CD14-positive monocyte (primary cell): ENCODE measurements at regions not wholly inside any gene's neighbourhood (a gene's known extent, or its start where the extent isn't known, plus 50 kb on each side); places are given as distances from the start of the nearest gene placed in this dataset.

Source experiments
- DNase-seq, 3 donors: peaks; one replicate each; pipeline ENCODE4 v3.0.0-alpha.2; 2011 to 2022
- H2AFZ ChIP-seq: 2 replicates; pipeline ENCODE4 v1.6.0; 2012; ENCODE audit warnings: mild to moderate bottlenecking, low read depth, low read length, inconsistent platforms; ENCODE audit not compliant: insufficient read depth, poor library complexity, severe bottlenecking
- H3K27ac ChIP-seq, 2 donors: 1 replicate in 1 of 2; 2 replicates in 1 of 2; pipeline ENCODE4 v1.5.1; 2012 to 2013; ENCODE audit warnings: low read length in 2 of 2, control low read depth in 1 of 2, inconsistent platforms in 1 of 2, low read depth in 1 of 2, mild to moderate bottlenecking in 1 of 2
- H3K27me3 ChIP-seq, 2 donors: one replicate each; pipeline versions ENCODE4 v1.6.0 to v1.6.1; 2011 to 2013; ENCODE audit warnings: low read length in 2 of 2; ENCODE audit not compliant: control insufficient read depth in 2 of 2, insufficient read depth in 2 of 2
- H3K36me3 ChIP-seq, 2 donors: replicated peaks in 1 of 2; 1 replicate in 1 of 2; 2 replicates in 1 of 2; pipeline versions ENCODE4 v1.5.1 to v1.6.1; 2012 to 2013; ENCODE audit warnings: low read length in 2 of 2, control low read depth in 1 of 2, inconsistent platforms in 1 of 2, mild to moderate bottlenecking in 1 of 2; ENCODE audit not compliant: insufficient read depth in 2 of 2, control insufficient read depth in 1 of 2
- H3K4me1 ChIP-seq, 2 donors: 1 replicate in 1 of 2; 2 replicates in 1 of 2; pipeline versions ENCODE4 v1.5.1 to v1.6.1; 2012 to 2013; ENCODE audit warnings: low read length in 2 of 2, control low read depth in 1 of 2, inconsistent platforms in 1 of 2, mild to moderate bottlenecking in 1 of 2, moderate library complexity in 1 of 2; ENCODE audit not compliant: insufficient read depth in 2 of 2, control insufficient read depth in 1 of 2
- H3K4me2 ChIP-seq: replicated peaks from 2 replicates; pipeline ENCODE3; 2012; ENCODE audit warnings: low read length, moderate library complexity, mild to moderate bottlenecking; ENCODE audit not compliant: poor library complexity, severe bottlenecking; ENCODE audit errors: extremely low read depth
- H3K4me3 ChIP-seq, 3 experiments: fragments of 200-600 bp in 1 of 3; sonication (generic) in 1 of 3; replicated peaks in 1 of 3; 1 replicate in 2 of 3; 2 replicates in 1 of 3; pipeline ENCODE4 v1.5.1; 2011 to 2013; ENCODE audit warnings: low read length in 3 of 3, mild to moderate bottlenecking in 3 of 3, control low read depth in 2 of 3, low read depth in 2 of 3, inconsistent platforms in 1 of 3, moderate library complexity in 1 of 3
- H3K79me2 ChIP-seq: 2 replicates; pipeline ENCODE4 v1.6.0; 2012; ENCODE audit warnings: mild to moderate bottlenecking, control low read depth, inconsistent platforms, low read length, moderate library complexity; ENCODE audit not compliant: insufficient read depth
- H3K9ac ChIP-seq: 2 replicates; pipeline ENCODE4 v1.6.0; 2017; ENCODE audit warnings: low read length, mild to moderate bottlenecking; ENCODE audit not compliant: insufficient read depth, poor library complexity, severe bottlenecking
- H3K9me3 ChIP-seq, 2 donors: replicated peaks in 1 of 2; 1 replicate in 1 of 2; 2 replicates in 1 of 2; pipeline versions ENCODE4 v1.5.1 to v1.6.1; 2012 to 2013; ENCODE audit warnings: low read length in 2 of 2, control low read depth in 1 of 2; ENCODE audit not compliant: control insufficient read depth in 1 of 2, insufficient read depth in 1 of 2
- H4K20me1 ChIP-seq: 2 replicates; pipeline ENCODE4 v1.6.0; 2012; ENCODE audit warnings: mild to moderate bottlenecking, low read length, control low read depth, moderate library complexity; ENCODE audit not compliant: insufficient read depth
- H3K27ac Mint-ChIP-seq, 7 donors: one replicate each; pipeline ENCODE4 v1.8.0; 2020; ENCODE audit warnings: mild to moderate bottlenecking in 7 of 7, mixed read lengths in 7 of 7, moderate library complexity in 6 of 7, inconsistent platforms in 2 of 7
- H3K27me3 Mint-ChIP-seq, 3 donors: one replicate each; pipeline ENCODE4 v1.8.0; 2021 to 2022; ENCODE audit warnings: low read depth in 3 of 3, mild to moderate bottlenecking in 3 of 3, mixed read lengths in 3 of 3, moderate library complexity in 3 of 3, inconsistent platforms in 1 of 3
- H3K36me3 Mint-ChIP-seq, 2 donors: one replicate each; pipeline ENCODE4 v1.8.0; 2020; ENCODE audit warnings: mixed read lengths in 2 of 2, inconsistent platforms in 1 of 2, mild to moderate bottlenecking in 1 of 2
- H3K4me1 Mint-ChIP-seq: one replicate; pipeline ENCODE4 v1.8.0; 2020; ENCODE audit warnings: mild to moderate bottlenecking, mixed read lengths
- H3K4me3 Mint-ChIP-seq, 2 donors: one replicate each; pipeline ENCODE4 v1.8.0; 2020; ENCODE audit warnings: mild to moderate bottlenecking in 2 of 2, mixed read lengths in 2 of 2, moderate library complexity in 1 of 2
- H3K9me3 Mint-ChIP-seq, 7 donors: one replicate each; pipeline ENCODE4 v1.8.0; 2020 to 2022; ENCODE audit warnings: mixed read lengths in 7 of 7, mild to moderate bottlenecking in 6 of 7, moderate library complexity in 6 of 7, inconsistent platforms in 2 of 7
- CTCF ChIP-seq: fragments of 200-600 bp; IDR thresholded peaks from one replicate; pipeline ENCODE4 v1.8.0; 2022; ENCODE audit warnings: antibody characterized with exemption, mild to moderate bottlenecking
- WGBS: methylation state at CpG from one replicate; pipeline ENCODE4 v1.1.5; 2013; ENCODE audit warnings: missing lambda C conversion rate; ENCODE audit not compliant: insufficient coverage; 5-methylcytosine and 5-hydroxymethylcytosine counted together
- intact Hi-C, 2 donors: fragments of 100-400 bp; cut with micrococcal nuclease; formaldehyde crosslinking; loops; one replicate each; pipeline versions ENCODE4 v1.15.0 to v1.15.1; 2023

- Mint-ChIP-seq H3K9me3 (no peaks in the 10 kb centered on the region), H3K27ac (no peak overlapping the region), H3K4me3 (no peak overlapping the region), H3K4me1 (no peaks in the 10 kb centered on the region), H3K27me3 (no peaks in the 10 kb centered on the region), H3K36me3 (no peaks in the 10 kb centered on the region)
- Histone ChIP-seq H3K4me1 (no peaks in the 10 kb centered on the region), H3K27ac (no peak overlapping the region), H3K36me3 (no peaks in the 10 kb centered on the region), H3K9ac (no peak overlapping the region), H4K20me1 (no peaks in the 10 kb centered on the region), H3K9me3 (no peaks in the 10 kb centered on the region), H2AFZ (no peak overlapping the region), H3K79me2 (no peaks in the 10 kb centered on the region), H3K27me3 (no peaks in the 10 kb centered on the region), H3K4me2 (no peak overlapping the region), H3K4me3 (no peak overlapping the region)
- WGBS, result no CpG with 5 or more reads among the region's 1 CpG
- no peak for DNase-seq
- no peak for TF ChIP-seq CTCF
- intact Hi-C loops, result no loop called here
Measured at GRCh38 chr4:132297346-132297745, 851.7 kb upstream of the PCDH10 start.

- Histone ChIP-seq H3K4me3 (no peak overlapping the region), H3K79me2 (no peaks in the 10 kb centered on the region), H3K27ac (no peak overlapping the region), H2AFZ (no peak overlapping the region), H3K27me3 (no peaks in the 10 kb centered on the region), H3K4me1 (no peaks in the 10 kb centered on the region), H3K4me2 (no peak overlapping the region), H3K36me3 (no peaks in the 10 kb centered on the region), H3K9ac (no peak overlapping the region), H4K20me1 (no peaks in the 10 kb centered on the region), H3K9me3 (no peaks in the 10 kb centered on the region)
- no peak for TF ChIP-seq CTCF
- DNase-seq, result no peak
- intact Hi-C loops, result no loop called here
- H3K4me1 Mint-ChIP-seq, result no peaks in the 10 kb centered on the region
- no peak overlapping the region for H3K27ac Mint-ChIP-seq
- no CpG with 5 or more reads among the region's 1 CpG for WGBS
- H3K9me3 Mint-ChIP-seq, result no peaks in the 10 kb centered on the region
- H3K36me3 Mint-ChIP-seq, result no peaks in the 10 kb centered on the region
- no peak overlapping the region for H3K4me3 Mint-ChIP-seq
- H3K27me3 Mint-ChIP-seq, result no peaks in the 10 kb centered on the region
Measured at GRCh38 chr4:132299841-132300240, 849.3 kb upstream of the PCDH10 start.
